Stimulated activated CD4-positive, alpha-beta T cell treated with anti-CD3 and anti-CD28 coated beads, Interleukin-12 subunit alpha, Interleukin-12 subunit beta, amount 100 ng/mL, for 4 hours (primary cell): ENCODE measurements at regions not wholly inside any gene's neighbourhood (a gene's known extent, or its start where the extent isn't known, plus 50 kb on each side); places are given as distances from the start of the nearest gene placed in this dataset.
"Not testable (repeated sequence)": the region's sequence is repeated elsewhere in the genome, so short reads cannot be mapped to it uniquely, and the experiment has no call there.

Experiments
- DNase-seq: peaks from one replicate; pipeline ENCODE4 v3.0.0-alpha.2; 2020

DNA sequence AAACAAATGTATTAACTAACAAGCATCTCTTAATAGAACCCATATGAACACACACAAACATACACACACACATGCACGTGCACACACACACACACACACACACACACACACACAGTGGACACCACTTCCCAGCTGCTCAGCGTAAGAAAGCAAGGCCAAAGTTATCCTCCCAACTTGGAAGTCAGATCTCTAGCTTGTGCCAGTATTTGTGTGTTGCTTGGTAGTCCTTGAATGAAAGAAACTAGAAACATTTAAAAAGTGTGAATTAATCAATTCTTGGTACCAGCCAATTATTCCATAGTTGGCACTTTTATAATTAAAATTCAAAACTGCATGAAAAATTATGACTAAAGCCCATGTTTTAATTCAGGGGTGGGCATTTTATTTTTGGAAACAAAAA, 178.1 kb downstream of the TMEM161B start:
- DNase-seq: no peak

DNA sequence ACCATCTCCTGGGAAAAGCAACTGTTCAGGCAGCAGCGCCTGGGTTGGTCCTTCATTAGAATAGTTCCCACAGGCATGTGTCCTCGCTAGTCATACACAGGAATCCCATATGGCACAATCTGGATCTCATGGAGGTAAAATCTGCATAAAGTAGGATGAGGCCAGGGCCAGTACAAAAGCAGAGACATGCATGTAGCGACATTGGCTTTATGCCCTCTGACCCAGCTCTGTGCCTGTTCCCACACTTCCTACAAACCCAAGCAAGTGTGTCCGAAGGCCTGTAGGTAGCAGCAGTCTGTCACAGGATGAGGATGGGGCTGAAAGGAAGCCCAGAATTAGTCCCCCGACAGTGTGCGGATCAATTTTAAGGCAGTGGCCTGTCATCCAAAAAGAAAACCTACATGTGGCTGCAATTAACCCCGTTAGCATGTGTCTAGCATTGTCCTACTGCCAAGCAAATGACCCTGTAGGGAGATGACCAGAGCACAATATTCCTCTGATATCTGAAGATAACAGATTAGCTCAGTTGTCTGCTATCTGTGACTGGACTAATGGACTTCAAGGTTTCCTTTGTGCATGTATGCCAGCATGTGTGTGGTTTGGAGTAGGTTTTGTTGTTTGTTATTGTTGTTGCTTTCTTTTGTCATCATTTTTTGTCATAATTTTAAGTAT, 178.8 kb downstream of the TMEM161B start:
- no peak for DNase-seq

DNA sequence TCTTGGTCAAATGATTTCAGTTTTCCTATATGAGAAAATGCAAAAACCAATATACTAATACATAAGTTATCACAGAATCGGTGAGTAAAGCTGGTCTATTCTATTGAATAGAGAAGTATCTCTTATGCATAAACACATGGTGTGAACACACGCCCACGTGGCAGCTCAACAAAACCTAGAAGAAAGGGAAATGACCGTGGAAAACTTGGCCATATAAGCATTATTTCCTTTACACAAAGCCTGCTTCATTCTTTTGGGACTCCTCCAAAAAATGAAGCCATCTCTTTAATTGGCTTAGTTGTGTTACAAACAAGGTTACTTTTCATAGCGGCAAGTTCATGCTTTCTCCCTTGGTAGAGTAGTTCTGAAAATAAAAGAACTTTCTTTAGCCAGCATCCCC, 183.2 kb downstream of the TMEM161B start:
- no peak for DNase-seq

DNA sequence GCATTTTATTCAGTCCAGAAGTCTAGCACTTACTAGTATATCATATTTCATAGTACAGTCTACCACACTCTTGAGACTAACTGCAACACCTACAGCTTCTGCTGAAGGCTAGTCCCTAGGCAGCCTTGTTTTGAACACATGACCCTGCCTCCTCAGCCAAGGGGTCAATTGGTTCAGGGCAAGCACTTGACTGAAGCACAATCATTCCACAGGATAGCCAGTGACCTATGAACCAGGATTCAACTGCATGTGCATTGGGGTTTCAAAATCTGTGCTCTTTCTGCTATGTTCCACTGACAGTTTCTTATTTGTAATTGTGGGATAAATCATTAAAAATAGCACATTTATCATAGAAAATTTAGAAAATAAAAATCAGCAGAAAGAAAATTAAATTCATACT, 186.8 kb downstream of the TMEM161B start:
- no peak for DNase-seq

GRCh38 chr5:88063813-88064212, 204.8 kb downstream of the TMEM161B start:
- DNase-seq: no peak

- DNase-seq: no peak
Measured at GRCh38 chr5:88060194-88060593, 208.5 kb downstream of the TMEM161B start.

DNA sequence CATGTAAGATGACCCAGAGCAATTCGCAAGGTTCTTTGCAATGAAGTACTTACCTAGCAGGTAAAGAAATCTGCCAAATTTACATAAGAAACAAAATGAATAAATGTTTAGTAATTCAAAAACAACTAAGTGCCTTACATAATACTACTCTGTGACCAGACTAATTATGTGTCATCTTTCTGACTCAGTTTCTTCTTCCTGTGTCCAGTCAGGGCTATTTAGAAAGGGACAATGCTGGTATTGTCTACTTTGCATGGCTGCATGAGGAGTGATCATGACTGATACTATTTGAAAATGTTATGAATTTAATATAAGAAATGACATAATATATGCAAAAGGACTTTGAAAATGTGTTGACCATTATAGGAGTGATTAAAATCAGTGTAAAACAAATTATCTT, 210.0 kb downstream of the TMEM161B start:
- DNase-seq: no peak

- not testable (repeated sequence) for DNase-seq
Measured at GRCh38 chr5:88052468-88052867, 216.2 kb downstream of the TMEM161B start.

- no peak for DNase-seq
Measured at GRCh38 chr5:88051148-88051547, 217.5 kb downstream of the TMEM161B start.

DNA sequence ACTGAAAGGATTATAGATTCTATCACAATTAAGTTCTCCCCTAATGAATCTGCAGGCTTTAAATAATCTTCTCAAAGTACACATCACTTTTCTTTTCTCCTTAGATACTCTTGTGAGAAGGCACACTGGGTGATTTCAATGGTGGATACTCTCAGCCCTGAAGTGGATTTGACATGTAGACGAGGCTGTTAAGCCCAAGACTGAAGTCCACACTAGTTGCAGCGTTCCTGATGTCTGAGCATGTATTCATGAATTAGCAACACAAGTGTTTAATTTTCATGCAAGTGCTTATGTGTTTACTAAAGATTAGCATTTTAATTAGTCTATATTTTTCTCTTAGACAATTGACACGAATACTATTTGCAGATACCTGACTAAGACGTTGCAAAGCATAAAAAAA, 218.9 kb downstream of the TMEM161B start:
- DNase-seq: no peak

GRCh38 chr5:88049156-88049555, 219.5 kb downstream of the TMEM161B start:
- DNase-seq: no peak

DNA sequence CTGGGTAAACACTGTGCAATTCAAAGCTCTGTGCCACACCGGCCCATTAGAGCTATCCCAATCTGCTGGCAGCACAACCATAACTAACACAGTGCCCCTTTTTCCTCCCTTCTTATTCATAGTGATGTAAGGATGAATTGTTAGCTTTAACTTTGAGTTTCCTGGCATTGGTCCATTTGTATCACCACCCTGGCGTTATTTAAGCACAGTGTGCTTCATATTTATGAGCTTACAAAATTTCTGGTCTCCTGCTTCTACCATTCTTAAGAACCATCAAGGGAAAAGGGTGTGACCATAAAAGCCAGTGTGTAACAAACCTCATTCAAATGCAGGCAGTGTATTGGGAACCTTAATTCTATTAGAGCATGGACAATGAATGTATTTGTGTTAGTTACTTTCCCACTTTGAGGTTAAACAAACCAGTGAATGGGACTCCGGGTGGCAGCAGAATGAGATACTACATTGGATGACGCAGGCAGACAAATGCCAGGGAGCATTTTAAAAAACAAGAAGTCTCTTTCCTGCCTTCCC, 222.6 kb downstream of the TMEM161B start:
- no peak for DNase-seq

GRCh38 chr5:88045165-88045564, 223.5 kb downstream of the TMEM161B start:
- no peak for DNase-seq

DNA sequence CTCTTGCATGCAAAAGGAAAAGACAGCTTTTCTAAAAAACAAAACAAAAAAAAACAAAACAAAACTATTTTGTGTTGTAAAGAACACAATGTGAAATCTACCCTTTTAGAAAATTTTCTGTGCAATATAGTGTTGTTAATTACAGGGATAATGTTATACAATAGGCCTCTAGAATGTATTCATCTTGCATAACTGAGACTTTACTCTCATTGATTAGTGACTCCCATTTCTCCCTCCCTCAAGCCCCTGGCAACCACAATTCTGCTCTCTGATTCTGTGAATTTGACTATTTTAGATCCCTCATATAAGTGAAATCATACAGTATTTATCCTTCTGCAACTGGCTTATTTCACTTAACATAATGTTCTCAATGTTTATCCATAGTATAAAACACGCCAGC, 234.1 kb downstream of the TMEM161B start:
- no peak for DNase-seq

DNA sequence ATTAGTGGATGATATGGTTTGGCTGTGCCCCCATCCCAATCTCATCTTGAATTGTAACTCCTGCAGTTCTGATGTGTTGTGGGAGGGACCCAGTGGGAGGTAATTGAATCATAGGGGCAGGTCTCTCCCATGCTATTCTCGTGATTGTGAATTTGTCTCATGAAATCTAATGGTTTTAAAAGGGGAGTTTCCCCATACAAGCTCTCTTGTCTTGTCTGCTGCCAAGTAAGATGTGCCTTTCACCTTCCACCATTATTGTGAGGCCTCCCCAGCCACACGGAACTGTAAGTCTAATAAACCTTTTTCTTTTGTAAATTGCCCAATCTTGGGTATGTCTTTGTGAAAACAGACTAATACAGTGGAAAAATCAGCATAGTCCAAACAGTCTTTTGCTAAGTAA, 235.5 kb downstream of the TMEM161B start:
- DNase-seq: no peak

DNA sequence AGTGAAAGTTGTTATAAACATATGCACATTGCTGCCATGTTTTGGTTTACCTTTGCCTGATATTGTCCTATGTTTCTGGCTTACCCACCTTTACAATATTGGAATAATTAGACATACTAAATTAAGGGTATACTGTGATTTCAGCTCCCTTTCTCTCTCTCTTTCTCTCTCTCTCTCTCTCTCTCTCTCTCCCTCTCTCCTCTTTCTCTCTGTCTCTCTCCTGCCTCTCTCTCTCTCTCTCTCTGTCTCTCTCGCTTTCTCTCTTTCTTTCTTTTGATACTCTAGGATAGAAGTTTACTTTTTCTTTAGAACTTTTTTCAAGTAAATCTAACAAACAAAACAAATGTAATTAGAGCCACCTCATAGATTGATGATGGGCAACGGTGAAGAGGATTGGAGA, 239.6 kb downstream of the TMEM161B start:
- DNase-seq: no peak

DNA sequence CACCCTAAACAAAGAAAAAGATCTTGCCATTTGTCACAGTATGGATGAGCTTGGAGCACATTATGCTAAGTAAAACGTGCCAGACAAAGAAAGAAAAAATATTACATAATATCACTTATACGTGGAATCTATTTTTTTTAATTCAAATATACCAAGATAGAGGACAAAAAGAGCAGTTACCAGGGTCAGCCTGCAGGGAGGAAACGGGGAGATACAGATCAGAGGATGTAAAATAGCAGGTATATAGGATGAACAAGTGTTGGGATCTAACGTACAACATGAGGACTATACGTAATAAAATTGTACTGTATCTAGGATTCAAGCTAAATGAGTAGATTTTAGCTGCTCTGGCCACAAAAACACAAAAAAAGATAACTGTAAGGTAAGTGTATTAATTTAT, 247.5 kb downstream of the TMEM161B start:
- no peak for DNase-seq

GRCh38 chr5:88014984-88015383, 253.7 kb downstream of the TMEM161B start:
- DNase-seq: not testable (repeated sequence)

GRCh38 chr5:88000877-88001276, 267.8 kb downstream of the TMEM161B start:
- DNase-seq: no peak

DNA sequence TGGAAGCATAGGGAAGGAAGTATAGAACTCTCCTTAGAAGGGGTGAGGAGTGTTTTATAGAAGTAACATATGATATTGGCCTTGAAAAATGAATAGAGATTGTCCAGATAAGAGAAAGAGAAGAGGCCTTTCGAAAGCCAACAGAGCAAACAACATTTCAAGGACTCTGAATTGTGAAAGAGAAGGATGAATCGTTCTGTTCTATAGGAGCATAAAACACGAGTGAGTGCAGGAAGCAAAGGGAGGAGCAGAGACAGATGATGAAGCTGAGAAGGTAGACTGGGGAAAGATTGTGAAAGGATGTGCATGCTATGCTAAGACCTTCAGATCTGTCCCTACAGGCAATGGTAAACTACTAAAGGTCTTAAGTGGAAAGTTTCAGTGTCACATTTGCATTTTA, 271.0 kb downstream of the TMEM161B start:
- no peak for DNase-seq

DNA sequence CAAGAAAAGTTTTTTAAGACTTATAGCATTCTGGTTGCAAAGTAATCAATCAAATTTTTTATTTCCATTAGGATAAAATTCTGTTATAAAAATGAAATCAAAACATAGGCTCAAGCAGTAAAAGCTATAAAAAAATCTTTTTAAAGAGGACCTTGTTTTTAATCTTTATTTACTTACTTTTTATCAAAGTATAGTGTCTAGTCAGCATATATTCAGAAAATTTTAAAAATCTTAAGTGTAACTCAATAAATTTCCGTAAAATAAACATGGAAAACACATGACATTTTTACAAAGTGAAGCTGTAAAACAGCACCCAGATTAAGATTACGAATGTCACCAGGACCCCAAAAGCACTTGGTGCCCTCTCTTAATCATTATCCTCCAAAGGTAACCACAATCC, 302.4 kb downstream of the TMEM161B start:
- DNase-seq: no peak

GRCh38 chr5:87954121-87954520, 314.5 kb downstream of the TMEM161B start:
- no peak for DNase-seq

GRCh38 chr5:87951661-87952060, 317.0 kb downstream of the TMEM161B start:
- DNase-seq: no peak

DNA sequence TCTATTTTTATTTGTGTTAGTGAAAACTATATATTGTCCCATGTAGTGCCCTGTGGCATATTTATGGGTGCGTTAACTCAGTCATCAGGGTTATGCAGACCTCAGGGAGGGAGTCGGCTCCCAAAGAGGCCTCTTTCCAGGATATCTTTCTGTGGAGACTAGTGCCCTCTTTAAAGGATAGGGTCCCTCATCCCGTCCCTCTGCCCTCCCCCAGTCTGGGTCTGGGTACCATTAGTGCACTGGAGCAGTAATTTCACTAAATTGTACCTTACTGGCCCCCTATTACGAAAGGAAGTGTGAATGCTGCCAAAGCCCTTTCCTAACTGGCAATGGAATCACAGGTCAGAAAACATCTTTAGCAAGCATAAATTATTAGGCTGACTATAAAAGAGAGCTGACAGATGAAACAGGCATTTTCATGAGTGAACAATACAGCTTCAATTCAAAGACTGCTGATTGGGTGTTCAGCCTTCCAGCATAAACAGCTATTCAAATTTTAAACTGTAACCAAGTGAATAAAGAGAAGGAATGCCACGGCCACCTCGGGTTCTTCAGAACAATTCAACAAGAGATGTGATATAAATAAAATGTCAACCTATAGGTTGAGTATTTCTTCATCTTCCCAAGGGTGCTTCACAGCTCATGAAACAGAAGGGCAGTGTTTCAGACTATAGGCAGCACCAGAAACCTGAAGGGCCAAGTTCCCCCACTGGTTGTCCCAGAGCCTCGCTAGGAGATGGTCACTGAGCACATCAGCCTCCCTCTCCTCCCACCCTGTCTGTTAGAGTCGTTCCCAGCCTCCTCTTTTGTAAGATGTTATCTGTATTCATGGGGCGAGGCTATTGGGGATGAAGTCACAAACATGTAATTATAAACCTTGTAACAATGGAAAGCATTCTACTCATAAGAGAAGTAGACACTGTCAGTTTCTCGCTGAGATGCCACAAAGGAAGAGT, 318.7 kb downstream of the TMEM161B start:
- DNase-seq: no peak
